Neural progenitor cell (in vitro differentiated cells): ENCODE measurements at regions not wholly inside any gene's neighbourhood (a gene's known extent, or its start where the extent isn't known, plus 50 kb on each side); places are given as distances from the start of the nearest gene placed in this dataset.
A peak's percentile ranks its signal among the peaks of the same experiment; 100 is the strongest.
"Not testable (repeated sequence)": the region's sequence is repeated elsewhere in the genome, so short reads cannot be mapped to it uniquely, and the experiment has no call there.

Source experiments
- DNase-seq: peaks from one replicate; pipeline ENCODE4 v3.0.0-alpha.2; 2016; ENCODE audit warnings: low spot score
- H2AFZ ChIP-seq: fragments of 200-600 bp; sonication (generic); replicated peaks from 2 replicates; pipeline ENCODE4 v1.6.1; 2016; ENCODE audit warnings: antibody characterized with exemption
- H3F3A ChIP-seq: fragments of 200-600 bp; sonication (generic); 2 replicates; pipeline ENCODE4 v1.6.1; 2016; ENCODE audit warnings: antibody characterized with exemption, low read depth
- H3K27ac ChIP-seq: fragments of 200-600 bp; sonication (generic); 2 replicates; pipeline ENCODE4 v1.5.1; 2016; ENCODE audit warnings: mild to moderate bottlenecking
- H3K27me3 ChIP-seq: fragments of 200-600 bp; sonication (generic); 2 replicates; pipeline ENCODE4 v1.6.1; 2016; ENCODE audit warnings: mild to moderate bottlenecking, moderate library complexity
- H3K36me3 ChIP-seq: fragments of 200-600 bp; sonication (generic); 2 replicates; pipeline ENCODE4 v1.5.1; 2016
- H3K4me1 ChIP-seq: fragments of 200-600 bp; sonication (generic); 2 replicates; pipeline ENCODE4 v1.6.1; 2016; ENCODE audit warnings: mixed run types
- H3K4me2 ChIP-seq: fragments of 200-600 bp; sonication (generic); 2 replicates; pipeline ENCODE4 v1.6.1; 2016
- H3K4me3 ChIP-seq: fragments of 200-600 bp; sonication (generic); 2 replicates; pipeline ENCODE4 v1.5.1; 2016
- H3K79me2 ChIP-seq: fragments of 200-600 bp; sonication (generic); 2 replicates; pipeline ENCODE4 v1.6.1; 2016; ENCODE audit warnings: low read depth
- H3K9ac ChIP-seq: fragments of 200-600 bp; sonication (generic); 2 replicates; pipeline ENCODE4 v1.6.1; 2016
- H3K9me3 ChIP-seq: fragments of 200-600 bp; sonication (generic); 2 replicates; pipeline ENCODE4 v1.5.1; 2016; ENCODE audit warnings: low read depth
- H4K20me1 ChIP-seq: fragments of 200-600 bp; sonication (generic); 2 replicates; pipeline ENCODE4 v1.6.1; 2016; ENCODE audit warnings: low read depth
- H3K27ac Mint-ChIP-seq: 3 replicates; pipeline ENCODE4 v1.8.0; 2021; ENCODE audit warnings: mixed read lengths
- H3K27me3 Mint-ChIP-seq: 2 replicates; pipeline ENCODE4 v1.8.0; 2022; ENCODE audit warnings: low read depth, mild to moderate bottlenecking, inconsistent platforms, moderate library complexity, mixed read lengths; ENCODE audit not compliant: insufficient read depth
- H3K36me3 Mint-ChIP-seq: 3 replicates; pipeline ENCODE4 v1.8.0; 2021; ENCODE audit warnings: mixed read lengths
- H3K4me1 Mint-ChIP-seq: 3 replicates; pipeline ENCODE4 v1.8.0; 2021; ENCODE audit warnings: mixed read lengths
- H3K4me3 Mint-ChIP-seq: 3 replicates; pipeline ENCODE4 v1.8.0; 2021; ENCODE audit warnings: mild to moderate bottlenecking, moderate library complexity, mixed read lengths
- H3K9me3 Mint-ChIP-seq: 3 replicates; pipeline ENCODE4 v1.8.0; 2020; ENCODE audit warnings: mixed read lengths
- EZH2 ChIP-seq: fragments of 200-600 bp; sonication (generic); IDR thresholded peaks from 2 replicates; pipeline ENCODE4 v1.6.1; 2017; ENCODE audit warnings: antibody characterized with exemption, mild to moderate bottlenecking, moderate library complexity
- EZH2phosphoT487 ChIP-seq: fragments of 200-600 bp; sonication (generic); IDR thresholded peaks from 2 replicates; pipeline ENCODE4 v1.6.1; 2017; ENCODE audit warnings: antibody characterized with exemption
- TF ChIP-seq, protein P1 (sequence below): fragments of 200-600 bp; sonication (generic); IDR thresholded peaks from 2 replicates; pipeline ENCODE4 v1.5.1; 2017; ENCODE audit warnings: antibody characterized with exemption, mild to moderate bottlenecking

DNA sequence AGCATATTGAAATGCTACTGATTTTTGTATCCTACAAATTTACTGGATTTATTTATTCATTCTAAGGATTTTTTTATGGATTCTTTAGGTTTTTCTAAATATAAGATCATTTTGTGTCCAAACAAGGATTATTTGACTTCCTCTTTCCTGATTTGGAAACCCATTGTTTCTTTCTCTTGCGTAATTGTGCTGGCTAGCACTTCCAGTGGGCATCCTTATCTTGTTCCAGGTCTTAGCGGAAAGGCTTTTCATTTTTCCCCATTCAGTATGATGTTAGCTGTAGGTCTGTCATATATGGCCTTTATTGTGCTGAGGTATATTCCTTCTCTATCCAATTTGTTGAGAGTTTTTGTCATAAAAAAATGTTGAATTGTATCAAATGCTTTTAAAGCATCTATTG is 57.2 kb upstream of the RHOJ start:
- peaks cover 28% of the 10 kb centered on the region for H3K9me3 Mint-ChIP-seq

DNA sequence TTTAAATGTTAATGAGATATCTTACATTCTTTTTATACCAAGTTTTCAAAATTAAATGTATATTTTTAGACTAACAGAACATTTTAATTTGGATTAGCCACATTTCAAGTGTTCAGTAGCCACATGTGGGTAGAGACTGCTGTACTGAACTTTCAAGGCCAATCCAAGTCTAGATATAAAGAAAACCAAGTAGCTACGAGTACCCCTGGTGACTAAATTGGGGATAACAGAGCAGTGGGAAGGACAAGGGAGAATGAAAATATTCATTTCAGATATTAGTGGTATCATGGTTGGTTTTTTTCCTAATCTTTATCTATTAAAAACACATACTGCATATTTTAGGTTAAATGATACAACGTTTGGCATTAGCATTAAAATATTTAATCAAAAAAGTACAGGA is 69.4 kb upstream of the RHOJ start:
- peak; percentile 56 for DNase-seq
- Histone ChIP-seq H3K9me3 (no peaks in the 10 kb centered on the region), H3K36me3 (no peaks in the 10 kb centered on the region), H4K20me1 (no peaks in the 10 kb centered on the region), H3K27me3 (no peaks in the 10 kb centered on the region), H3K4me2 (no peak overlapping the region), H3F3A (no peaks in the 10 kb centered on the region), H3K79me2 (no peaks in the 10 kb centered on the region), H3K4me1 (no peaks in the 10 kb centered on the region), H3K9ac (no peak overlapping the region), H2AFZ (no peak overlapping the region), H3K27ac (no peak overlapping the region), H3K4me3 (no peak overlapping the region)
- Mint-ChIP-seq H3K4me3 (no peak overlapping the region), H3K36me3 (no peaks in the 10 kb centered on the region), H3K27ac (no peak overlapping the region), H3K9me3 (peaks cover 3% of the 10 kb centered on the region), H3K4me1 (no peaks in the 10 kb centered on the region), H3K27me3 (no peaks in the 10 kb centered on the region)
- TF ChIP-seq, protein P1, sequence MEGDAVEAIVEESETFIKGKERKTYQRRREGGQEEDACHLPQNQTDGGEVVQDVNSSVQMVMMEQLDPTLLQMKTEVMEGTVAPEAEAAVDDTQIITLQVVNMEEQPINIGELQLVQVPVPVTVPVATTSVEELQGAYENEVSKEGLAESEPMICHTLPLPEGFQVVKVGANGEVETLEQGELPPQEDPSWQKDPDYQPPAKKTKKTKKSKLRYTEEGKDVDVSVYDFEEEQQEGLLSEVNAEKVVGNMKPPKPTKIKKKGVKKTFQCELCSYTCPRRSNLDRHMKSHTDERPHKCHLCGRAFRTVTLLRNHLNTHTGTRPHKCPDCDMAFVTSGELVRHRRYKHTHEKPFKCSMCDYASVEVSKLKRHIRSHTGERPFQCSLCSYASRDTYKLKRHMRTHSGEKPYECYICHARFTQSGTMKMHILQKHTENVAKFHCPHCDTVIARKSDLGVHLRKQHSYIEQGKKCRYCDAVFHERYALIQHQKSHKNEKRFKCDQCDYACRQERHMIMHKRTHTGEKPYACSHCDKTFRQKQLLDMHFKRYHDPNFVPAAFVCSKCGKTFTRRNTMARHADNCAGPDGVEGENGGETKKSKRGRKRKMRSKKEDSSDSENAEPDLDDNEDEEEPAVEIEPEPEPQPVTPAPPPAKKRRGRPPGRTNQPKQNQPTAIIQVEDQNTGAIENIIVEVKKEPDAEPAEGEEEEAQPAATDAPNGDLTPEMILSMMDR: peak; percentile 73
- no peak for TF ChIP-seq EZH2phosphoT487

More for the DNA sequence above, 57.2 kb upstream of the RHOJ start:
- TF ChIP-seq, protein P1: no peak
- TF ChIP-seq EZH2 (no peak), EZH2phosphoT487 (no peak)
- no peaks in the 10 kb centered on the region for H3K27me3 ChIP-seq
- no peak overlapping the region for H3K4me2 ChIP-seq
- no peaks in the 10 kb centered on the region for H3F3A ChIP-seq
- H3K27me3 Mint-ChIP-seq: no peaks in the 10 kb centered on the region
- H3K4me1 Mint-ChIP-seq: no peaks in the 10 kb centered on the region
- H3K9ac ChIP-seq: no peak overlapping the region
- no peak overlapping the region for H2AFZ ChIP-seq
- H3K9me3 ChIP-seq: peaks cover 3% of the 10 kb centered on the region
- H3K4me3 Mint-ChIP-seq: no peak overlapping the region
- H3K27ac Mint-ChIP-seq: no peak overlapping the region
- no peak overlapping the region for H3K27ac ChIP-seq
- no peaks in the 10 kb centered on the region for H3K4me1 ChIP-seq
- no peaks in the 10 kb centered on the region for H4K20me1 ChIP-seq
- no peaks in the 10 kb centered on the region for H3K36me3 Mint-ChIP-seq
- no peaks in the 10 kb centered on the region for H3K79me2 ChIP-seq
- DNase-seq: no peak
- peaks cover 6% of the 10 kb centered on the region for H3K36me3 ChIP-seq
- no peak overlapping the region for H3K4me3 ChIP-seq

DNA sequence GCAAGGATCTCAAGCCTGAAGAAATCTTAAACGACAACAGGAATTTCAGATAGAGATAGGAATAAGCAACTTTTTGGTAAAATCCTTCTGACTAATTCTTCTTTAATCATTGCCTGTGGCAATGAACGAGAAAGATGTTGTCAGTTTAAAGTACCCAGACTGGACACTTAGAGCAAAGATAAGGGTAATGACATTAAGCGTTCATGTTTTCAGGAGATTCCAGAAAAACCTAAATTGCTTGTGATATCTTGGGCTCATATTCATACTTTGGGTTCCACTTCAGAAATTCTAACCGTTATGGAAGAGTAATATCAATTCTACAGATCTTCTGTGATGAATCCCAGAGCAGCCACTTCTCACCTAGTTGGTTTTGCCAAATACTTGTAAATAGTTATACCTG is 73.7 kb upstream of the RHOJ start:
- Histone ChIP-seq H3K4me1 (no peaks in the 10 kb centered on the region), H3K4me2 (no peak overlapping the region), H3K36me3 (no peaks in the 10 kb centered on the region), H3K27ac (no peak overlapping the region), H3K79me2 (no peaks in the 10 kb centered on the region), H3K4me3 (no peak overlapping the region), H2AFZ (no peak overlapping the region), H3K27me3 (no peaks in the 10 kb centered on the region), H3K9ac (no peak overlapping the region), H3F3A (no peaks in the 10 kb centered on the region), H3K9me3 (no peaks in the 10 kb centered on the region), H4K20me1 (no peaks in the 10 kb centered on the region)
- no peak for DNase-seq
- no peaks in the 10 kb centered on the region for H3K9me3 Mint-ChIP-seq
- no peaks in the 10 kb centered on the region for H3K36me3 Mint-ChIP-seq
- H3K27me3 Mint-ChIP-seq: no peaks in the 10 kb centered on the region
- no peak for TF ChIP-seq EZH2
- no peak for TF ChIP-seq EZH2phosphoT487
- H3K27ac Mint-ChIP-seq: no peak overlapping the region
- H3K4me3 Mint-ChIP-seq: no peak overlapping the region
- H3K4me1 Mint-ChIP-seq: no peaks in the 10 kb centered on the region

DNA sequence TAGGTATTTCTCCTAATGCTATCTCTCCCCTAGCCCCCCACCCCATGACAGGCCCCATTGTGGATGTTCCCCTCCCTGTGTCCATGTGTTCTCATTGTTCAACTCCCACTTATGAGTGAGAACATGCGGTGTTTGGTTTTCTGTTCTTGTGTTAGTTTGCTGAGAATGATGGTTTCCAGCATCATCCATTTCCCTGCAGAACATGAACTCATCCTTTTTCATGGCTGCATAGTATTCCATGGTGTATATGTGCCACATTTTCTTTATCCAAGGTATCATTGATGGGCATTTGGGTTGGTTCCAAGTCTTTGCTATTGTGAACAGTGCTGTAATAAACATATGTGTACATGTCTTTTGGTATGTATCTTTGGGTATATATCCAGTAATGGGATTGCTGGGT is 61.2 kb upstream of the KCNH5 start:
- not testable (repeated sequence) for H3K27me3 Mint-ChIP-seq, H3K9ac ChIP-seq, H3K4me2 ChIP-seq, H3K4me3 Mint-ChIP-seq, H3F3A ChIP-seq, DNase-seq, H3K9me3 ChIP-seq, H3K79me2 ChIP-seq, H3K9me3 Mint-ChIP-seq, H3K27ac ChIP-seq, H4K20me1 ChIP-seq, H3K4me1 Mint-ChIP-seq, H3K4me3 ChIP-seq, H3K36me3 ChIP-seq, H3K4me1 ChIP-seq, H3K27ac Mint-ChIP-seq, H3K27me3 ChIP-seq, H3K36me3 Mint-ChIP-seq, H2AFZ ChIP-seq
